AG10803 (cell line): ENCODE measurements at regions not wholly inside any gene's neighbourhood (a gene's known extent, or its start where the extent isn't known, plus 50 kb on each side); places are given as distances from the start of the nearest gene placed in this dataset.

ENCODE experiments used
- DNase-seq: peaks from one replicate; pipeline ENCODE4 v3.0.0; 2010; ENCODE audit warnings: low read depth
- H3K4me3 ChIP-seq: 2 replicates; pipeline ENCODE4 v1.5.1; 2011; ENCODE audit warnings: mild to moderate bottlenecking, low read length, control low read depth
- CTCF ChIP-seq: conservative IDR thresholded peaks from 2 replicates; pipeline ENCODE4 v1.5.1; 2011; ENCODE audit warnings: mild to moderate bottlenecking, low read length, control low read depth, inconsistent platforms

DNA sequence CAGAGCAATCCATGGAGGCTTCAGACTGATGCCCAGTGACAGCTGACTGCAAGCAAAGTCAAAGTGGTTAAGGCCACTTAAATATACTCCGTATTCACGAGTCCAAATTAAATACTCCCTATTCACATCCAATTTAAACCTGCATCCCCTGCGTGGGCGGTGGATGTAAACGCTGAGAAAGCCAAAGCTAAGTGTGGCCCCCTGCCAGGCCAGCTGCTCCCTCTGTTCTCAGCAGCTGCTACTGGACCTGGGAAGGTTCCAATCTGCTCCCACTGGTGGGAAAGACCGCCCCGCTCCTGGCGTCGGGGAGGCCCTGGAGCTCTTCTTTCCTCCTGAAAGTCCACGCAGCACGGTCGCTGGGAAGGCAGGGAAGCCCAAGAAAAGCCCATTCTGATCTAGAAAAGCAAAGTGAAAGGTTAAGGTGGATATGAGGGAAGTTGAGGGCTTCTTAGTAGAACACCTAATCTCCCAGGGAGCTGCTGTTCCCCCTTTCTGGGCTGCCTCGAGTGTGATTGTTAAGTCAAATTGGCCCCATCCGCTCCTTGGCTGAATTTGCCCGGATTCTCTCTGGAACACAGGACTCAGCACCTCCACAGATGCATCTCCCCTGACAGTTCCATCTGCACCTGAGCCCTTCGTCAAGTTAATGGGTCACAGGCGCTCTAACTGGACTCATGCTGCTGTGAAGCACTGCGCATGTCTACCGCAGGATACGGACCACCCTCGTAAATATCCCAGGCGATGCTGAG, 205.5 kb downstream of the USP12 start:
- peak; percentile 16 for DNase-seq
- no peak for TF ChIP-seq CTCF
- no peak overlapping the region for H3K4me3 ChIP-seq

- TF ChIP-seq CTCF: no peak
- DNase-seq: no peak
Observed at GRCh38 chr13:26964278-26965250, 204.0 kb upstream of the GPR12 start.

GRCh38 chr13:26962671-26963070, 202.1 kb upstream of the GPR12 start:
- no peak for TF ChIP-seq CTCF
- H3K4me3 ChIP-seq: no peak overlapping the region
- no peak for DNase-seq

More at GRCh38 chr13:26964278-26965250, 204.0 kb upstream of the GPR12 start:
- H3K4me3 ChIP-seq: no peak overlapping the region

DNA sequence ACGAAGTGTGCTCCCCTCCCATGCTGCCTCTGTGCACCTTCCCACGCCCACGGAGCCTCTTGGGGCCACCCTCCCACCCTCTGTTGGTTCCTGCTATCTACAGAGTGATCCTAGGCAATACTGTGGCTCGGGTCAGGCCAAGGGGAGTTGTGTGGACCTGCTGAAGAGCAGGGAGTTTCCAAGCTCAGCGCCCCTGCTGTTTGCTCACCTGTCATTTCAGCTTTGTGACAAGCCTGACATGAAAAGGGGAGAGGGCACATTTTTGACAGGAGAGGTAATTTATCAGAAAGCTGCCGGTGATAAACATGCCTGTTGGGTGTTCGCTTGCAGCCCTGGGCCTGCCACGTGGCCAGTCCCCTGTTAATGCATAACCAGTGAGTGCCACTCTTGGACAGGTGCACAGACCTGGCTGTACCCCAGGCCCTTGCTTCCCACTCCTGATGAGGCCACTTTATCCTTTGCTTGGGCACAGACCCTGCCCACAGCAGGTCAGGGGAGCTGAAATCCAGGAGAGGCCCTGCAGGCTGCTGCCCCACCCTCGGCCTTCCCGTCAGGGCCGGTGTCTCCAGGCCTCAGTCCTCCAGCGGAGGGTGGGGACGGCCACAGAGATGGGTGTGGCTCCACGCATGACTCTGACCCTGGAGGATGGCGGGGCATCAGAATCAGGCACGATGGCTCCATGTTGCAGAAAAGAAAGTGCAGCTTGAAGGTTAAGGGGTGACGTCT, 201.5 kb upstream of the GPR12 start:
- no peak for TF ChIP-seq CTCF
- no peak overlapping the region for H3K4me3 ChIP-seq
- no peak for DNase-seq

- no peak for TF ChIP-seq CTCF
- H3K4me3 ChIP-seq: no peak overlapping the region
- DNase-seq: no peak
Observed at GRCh38 chr13:26957182-26957581, 196.6 kb upstream of the GPR12 start.

- TF ChIP-seq CTCF: no peak
- no peak for DNase-seq
- no peak overlapping the region for H3K4me3 ChIP-seq
Observed at GRCh38 chr13:26956522-26957142, 196.0 kb upstream of the GPR12 start.
